AG09309 (cell line): ENCODE measurements at regions not wholly inside any gene's neighbourhood (a gene's known extent, or its start where the extent isn't known, plus 50 kb on each side); places are given as distances from the start of the nearest gene placed in this dataset.
"Not testable (repeated sequence)": the region's sequence is repeated elsewhere in the genome, so short reads cannot be mapped to it uniquely, and the experiment has no call there.

Source experiments
- DNase-seq: peaks from one replicate; pipeline ENCODE4 v3.0.0-alpha.2; 2010; ENCODE audit warnings: low read depth
- H3K4me3 ChIP-seq: 2 replicates; pipeline ENCODE4 v1.5.1; 2011; ENCODE audit warnings: mild to moderate bottlenecking, low read depth, low read length, moderate library complexity; ENCODE audit not compliant: control insufficient read depth
- CTCF ChIP-seq: IDR thresholded peaks from 2 replicates; pipeline ENCODE4 v1.5.1; 2011; ENCODE audit warnings: mild to moderate bottlenecking, low read depth, low read length, inconsistent platforms; ENCODE audit not compliant: insufficient read depth, control insufficient read depth; ENCODE audit errors: missing control alignments

- no peak for DNase-seq
- TF ChIP-seq CTCF, result no peak
- H3K4me3 ChIP-seq, result no peak overlapping the region
Observed at GRCh38 chr10:84589526-84590205, 261.3 kb downstream of the CCSER2 start.

- no peak for DNase-seq
- TF ChIP-seq CTCF, result no peak
- H3K4me3 ChIP-seq, result no peak overlapping the region
Observed at GRCh38 chr10:84590327-84591193, 262.2 kb downstream of the CCSER2 start.

GRCh38 chr10:84593506-84593905, 265.1 kb downstream of the CCSER2 start:
- H3K4me3 ChIP-seq, result no peak overlapping the region
- no peak for DNase-seq
- TF ChIP-seq CTCF, result no peak

- no peak overlapping the region for H3K4me3 ChIP-seq
- no peak for TF ChIP-seq CTCF
- no peak for DNase-seq
Observed at GRCh38 chr10:84596585-84596984, 268.2 kb downstream of the CCSER2 start.

GRCh38 chr10:84599254-84599653, 270.9 kb downstream of the CCSER2 start:
- DNase-seq, result no peak
- TF ChIP-seq CTCF, result no peak
- no peak overlapping the region for H3K4me3 ChIP-seq

GRCh38 chr10:84600947-84601346, 272.6 kb downstream of the CCSER2 start:
- DNase-seq, result no peak
- H3K4me3 ChIP-seq, result no peak overlapping the region
- no peak for TF ChIP-seq CTCF

GRCh38 chr10:84602543-84602942, 274.2 kb downstream of the CCSER2 start:
- H3K4me3 ChIP-seq, DNase-seq: not testable (repeated sequence)
